ENCODE measurements at regions not wholly inside any gene's neighbourhood (a gene's known extent, or its start where the extent isn't known, plus 50 kb on each side); places are given as distances from the start of the nearest gene placed in this dataset.

GRCh38 chr2:185644828-185645227 lies 93.8 kb upstream of the FSIP2 start:
- WGBS, 2 donors: 76% methylated on average over 3 of the region's 3 CpGs
- no peak overlapping the region for H3K27ac ChIP-seq
- H3K4me1 ChIP-seq: no peaks in the 10 kb centered on the region
- ATAC-seq (ENCODE audit: low FRiP score in 2 of 2): no peak
- H3K9me3 ChIP-seq: no peaks in the 10 kb centered on the region
- no peaks in the 10 kb centered on the region for H3K27me3 ChIP-seq
- H3K36me3 ChIP-seq: no peaks in the 10 kb centered on the region
- DNase-seq: no peak
- no peak for TF ChIP-seq POLR2A (IDR thresholded peaks at IDR 0.05)
- TF ChIP-seq POLR2AphosphoS5 (IDR thresholded peaks at IDR 0.05): no peak
- TF ChIP-seq CTCF (IDR thresholded peaks at IDR 0.05): no peak
- no peak for TF ChIP-seq EP300 (IDR thresholded peaks at IDR 0.05)
- no peak overlapping the region for H3K4me3 ChIP-seq

GRCh38 chr2:185645529-185645928 lies 93.1 kb upstream of the FSIP2 start:
- H3K4me3 ChIP-seq: no peak overlapping the region
- no peak for TF ChIP-seq EP300 (IDR thresholded peaks at IDR 0.05)
- TF ChIP-seq POLR2AphosphoS5 (IDR thresholded peaks at IDR 0.05): no peak
- no peak for TF ChIP-seq CTCF (IDR thresholded peaks at IDR 0.05)
- TF ChIP-seq POLR2A (IDR thresholded peaks at IDR 0.05): no peak
- H3K36me3 ChIP-seq: no peaks in the 10 kb centered on the region
- WGBS, 2 donors: 73 to 96% methylated on average over 1 of the region's 1 CpG
- ATAC-seq (ENCODE audit: low FRiP score in 2 of 2): no peak
- H3K4me1 ChIP-seq: no peaks in the 10 kb centered on the region
- H3K27me3 ChIP-seq: no peaks in the 10 kb centered on the region
- no peak for DNase-seq
- H3K27ac ChIP-seq: no peak overlapping the region
- no peaks in the 10 kb centered on the region for H3K9me3 ChIP-seq

- no peak overlapping the region for H3K4me3 ChIP-seq
- ATAC-seq (ENCODE audit: low FRiP score in 2 of 2) (no peak), DNase-seq (no peak)
- H3K36me3 ChIP-seq: no peaks in the 10 kb centered on the region
- no peak for TF ChIP-seq POLR2AphosphoS5 (IDR thresholded peaks at IDR 0.05)
- no peak for TF ChIP-seq CTCF (IDR thresholded peaks at IDR 0.05)
- TF ChIP-seq POLR2A (IDR thresholded peaks at IDR 0.05): no peak
- no peak for TF ChIP-seq EP300 (IDR thresholded peaks at IDR 0.05)
- H3K4me1 ChIP-seq: no peaks in the 10 kb centered on the region
- 77 to 89% methylated on average over 2 of the region's 2 CpGs for WGBS, 2 donors
- no peaks in the 10 kb centered on the region for H3K9me3 ChIP-seq
- H3K27ac ChIP-seq: no peak overlapping the region
- H3K27me3 ChIP-seq: no peaks in the 10 kb centered on the region
These were observed 79.9 kb upstream of the FSIP2 start for GRCh38 chr2:185658750-185659149.

GRCh38 chr2:185663811-185664210 lies 74.8 kb upstream of the FSIP2 start:
- ATAC-seq (ENCODE audit: low FRiP score in 2 of 2): no peak
- no peaks in the 10 kb centered on the region for H3K4me1 ChIP-seq
- no peak overlapping the region for H3K27ac ChIP-seq
- DNase-seq: no peak
- no peaks in the 10 kb centered on the region for H3K27me3 ChIP-seq
- H3K9me3 ChIP-seq: no peaks in the 10 kb centered on the region
- TF ChIP-seq EP300 (IDR thresholded peaks at IDR 0.05) (no peak), POLR2AphosphoS5 (IDR thresholded peaks at IDR 0.05) (no peak), CTCF (IDR thresholded peaks at IDR 0.05) (no peak), POLR2A (IDR thresholded peaks at IDR 0.05) (no peak)
- no peak overlapping the region for H3K4me3 ChIP-seq
- 92% methylated on average over 1 of the region's 1 CpG for WGBS, 2 donors
- H3K36me3 ChIP-seq: no peaks in the 10 kb centered on the region

GRCh38 chr2:185664384-185664783 lies 74.2 kb upstream of the FSIP2 start:
- no peak for DNase-seq
- H3K27ac ChIP-seq: no peak overlapping the region
- ATAC-seq (ENCODE audit: low FRiP score in 2 of 2): no peak
- H3K4me3 ChIP-seq: no peak overlapping the region
- no peaks in the 10 kb centered on the region for H3K36me3 ChIP-seq
- H3K4me1 ChIP-seq: no peaks in the 10 kb centered on the region
- TF ChIP-seq POLR2A (IDR thresholded peaks at IDR 0.05) (no peak), EP300 (IDR thresholded peaks at IDR 0.05) (no peak), POLR2AphosphoS5 (IDR thresholded peaks at IDR 0.05) (no peak), CTCF (IDR thresholded peaks at IDR 0.05) (no peak)
- no peaks in the 10 kb centered on the region for H3K27me3 ChIP-seq
- WGBS, 2 donors: 90 to 91% methylated on average over 2 of the region's 2 CpGs
- no peaks in the 10 kb centered on the region for H3K9me3 ChIP-seq

Data from upper lobe of left lung (tissue), 6 donors.